DND-41 (cell line): ENCODE measurements at regions not wholly inside any gene's neighbourhood (a gene's known extent, or its start where the extent isn't known, plus 50 kb on each side); places are given as distances from the start of the nearest gene placed in this dataset.

Experiments used
- ATAC-seq: fragments of 200-7000 bp; cut with Tn5 transposase; 3 replicates; pipeline ENCODE4 v1.9.1; 2021; ENCODE audit warnings: low read depth; ENCODE audit not compliant: insufficient read depth
- DNase-seq: peaks from one replicate; pipeline ENCODE4 v3.0.0-alpha.2; 2020
- H2AFZ ChIP-seq: 2 replicates; pipeline ENCODE4 v1.6.0; 2012; ENCODE audit warnings: low read depth, low read length
- H3K27ac ChIP-seq: 2 replicates; pipeline ENCODE4 v1.5.1; 2012; ENCODE audit warnings: low read length, inconsistent platforms
- H3K27me3 ChIP-seq: fragments of 200-600 bp; sonication (generic); 2 replicates; pipeline ENCODE4 v1.6.0; 2012; ENCODE audit warnings: low read length, mild to moderate bottlenecking, inconsistent platforms; ENCODE audit not compliant: insufficient read depth, poor library complexity
- H3K36me3 ChIP-seq: 2 replicates; pipeline ENCODE4 v1.5.1; 2012; ENCODE audit warnings: low read length, inconsistent platforms; ENCODE audit not compliant: insufficient read depth
- H3K4me1 ChIP-seq: 2 replicates; pipeline ENCODE4 v1.5.1; 2012; ENCODE audit warnings: mild to moderate bottlenecking, low read length; ENCODE audit not compliant: insufficient read depth
- H3K4me2 ChIP-seq: 2 replicates; pipeline ENCODE4 v1.6.0; 2012; ENCODE audit warnings: mild to moderate bottlenecking, moderate library complexity, low read length, inconsistent platforms; ENCODE audit not compliant: insufficient read depth
- H3K4me3 ChIP-seq, 2 experiments: fragments of 200-600 bp in 1 of 2; shearing (Covaris generic) in 1 of 2; 2 replicates each; pipeline ENCODE4 v1.5.1; 2012 to 2016; ENCODE audit warnings: inconsistent platforms in 2 of 2, low read length in 2 of 2, mild to moderate bottlenecking in 2 of 2, low read depth in 1 of 2, moderate library complexity in 1 of 2
- H3K79me2 ChIP-seq: 2 replicates; pipeline ENCODE4 v1.6.0; 2012; ENCODE audit warnings: low read length, inconsistent platforms; ENCODE audit not compliant: insufficient read depth
- H3K9ac ChIP-seq: 2 replicates; pipeline ENCODE4 v1.6.0; 2012; ENCODE audit warnings: low read depth, mild to moderate bottlenecking, inconsistent platforms, low read length, moderate library complexity
- H3K9me3 ChIP-seq: 2 replicates; pipeline ENCODE4 v1.5.1; 2012; ENCODE audit warnings: low read length, moderate library complexity, mild to moderate bottlenecking, inconsistent platforms; ENCODE audit not compliant: insufficient read depth, severe bottlenecking
- H4K20me1 ChIP-seq: 2 replicates; pipeline ENCODE4 v1.6.0; 2012; ENCODE audit warnings: low read length; ENCODE audit not compliant: insufficient read depth
- CTCF ChIP-seq: IDR thresholded peaks from 2 replicates; pipeline ENCODE4 v1.5.1; 2012; ENCODE audit warnings: borderline replicate concordance, low read length, moderate library complexity, mild to moderate bottlenecking; ENCODE audit not compliant: poor library complexity, severe bottlenecking; ENCODE audit errors: extremely low read depth
- EZH2 ChIP-seq: IDR thresholded peaks from 3 replicates; pipeline ENCODE4 v1.6.1; 2012; ENCODE audit warnings: borderline replicate concordance, low read depth, mild to moderate bottlenecking, moderate library complexity, low read length, inconsistent platforms; ENCODE audit not compliant: severe bottlenecking

GRCh38 chr2:55811048-55811447 lies 112.5 kb downstream of the EFEMP1 start:
- H3K27me3 ChIP-seq, result peaks cover 4% of the 10 kb centered on the region
- H4K20me1 ChIP-seq, result no peaks in the 10 kb centered on the region
- no peak overlapping the region for H3K9ac ChIP-seq
- H3K79me2 ChIP-seq, result no peaks in the 10 kb centered on the region
- ATAC-seq (no peak), DNase-seq (no peak)
- no peak for TF ChIP-seq CTCF
- TF ChIP-seq EZH2, result no peak
- no peak overlapping the region for H3K27ac ChIP-seq
- H3K4me2 ChIP-seq, result no peak overlapping the region
- H3K4me1 ChIP-seq, result no peaks in the 10 kb centered on the region
- H2AFZ ChIP-seq, result no peak overlapping the region
- no peaks in the 10 kb centered on the region for H3K36me3 ChIP-seq
- H3K4me3 ChIP-seq, result no peak overlapping the region
- no peaks in the 10 kb centered on the region for H3K9me3 ChIP-seq

GRCh38 chr2:55810622-55811020 lies 113.0 kb downstream of the EFEMP1 start:
- H3K4me3 ChIP-seq, result no peak overlapping the region
- H3K4me1 ChIP-seq, result no peaks in the 10 kb centered on the region
- TF ChIP-seq EZH2 (no peak), CTCF (no peak)
- H3K79me2 ChIP-seq, result no peaks in the 10 kb centered on the region
- H3K4me2 ChIP-seq, result no peak overlapping the region
- H4K20me1 ChIP-seq, result no peaks in the 10 kb centered on the region
- no peak for ATAC-seq
- no peaks in the 10 kb centered on the region for H3K36me3 ChIP-seq
- no peaks in the 10 kb centered on the region for H3K9me3 ChIP-seq
- no peak overlapping the region for H3K9ac ChIP-seq
- DNase-seq, result no peak
- H3K27me3 ChIP-seq, result peaks cover 4% of the 10 kb centered on the region
- H3K27ac ChIP-seq, result no peak overlapping the region
- no peak overlapping the region for H2AFZ ChIP-seq

- TF ChIP-seq EZH2 (no peak), CTCF (no peak)
- no peaks in the 10 kb centered on the region for H3K36me3 ChIP-seq
- no peak overlapping the region for H3K27ac ChIP-seq
- DNase-seq (no peak), ATAC-seq (no peak)
- no peaks in the 10 kb centered on the region for H4K20me1 ChIP-seq
- H2AFZ ChIP-seq, result no peak overlapping the region
- H3K4me1 ChIP-seq, result no peaks in the 10 kb centered on the region
- H3K4me3 ChIP-seq, result no peak overlapping the region
- H3K79me2 ChIP-seq, result no peaks in the 10 kb centered on the region
- no peaks in the 10 kb centered on the region for H3K9me3 ChIP-seq
- H3K4me2 ChIP-seq, result no peak overlapping the region
- no peak overlapping the region for H3K9ac ChIP-seq
- H3K27me3 ChIP-seq, result peaks cover 7% of the 10 kb centered on the region
Observed at GRCh38 chr2:55809875-55810621, 113.5 kb downstream of the EFEMP1 start.

GRCh38 chr2:55807900-55808299 lies 114.3 kb upstream of the PNPT1 start:
- Histone ChIP-seq H3K27ac (no peak overlapping the region), H3K27me3 (peaks cover 7% of the 10 kb centered on the region), H3K4me3 (no peak overlapping the region), H2AFZ (no peak overlapping the region), H3K4me1 (no peaks in the 10 kb centered on the region), H3K36me3 (no peaks in the 10 kb centered on the region), H3K9ac (no peak overlapping the region), H3K79me2 (no peaks in the 10 kb centered on the region), H3K4me2 (no peak overlapping the region), H4K20me1 (no peaks in the 10 kb centered on the region), H3K9me3 (no peaks in the 10 kb centered on the region)
- ATAC-seq, result no peak
- TF ChIP-seq EZH2, result no peak
- no peak for DNase-seq
